ENCODE measurements at regions not wholly inside any gene's neighbourhood (a gene's known extent, or its start where the extent isn't known, plus 50 kb on each side); places are given as distances from the start of the nearest gene placed in this dataset.

- TF ChIP-seq CTCF (IDR thresholded peaks at IDR 0.05; ENCODE audit: insufficient read depth, low read depth, low read length, missing control alignments), result no peak
- H3K4me3 ChIP-seq (ENCODE audit: low read length), result no peak overlapping the region
Measured at GRCh38 chr6:84371681-84372080, 144.2 kb upstream of the CEP162 start.

GRCh38 chr6:84362193-84362821 is 134.9 kb upstream of the CEP162 start:
- TF ChIP-seq CTCF (IDR thresholded peaks at IDR 0.05; ENCODE audit: insufficient read depth, low read depth, low read length, missing control alignments), result no peak
- no peak for DNase-seq (ENCODE audit: low read depth)
- H3K4me3 ChIP-seq (ENCODE audit: low read length), result no peak overlapping the region

More at GRCh38 chr6:84371681-84372080, 144.2 kb upstream of the CEP162 start:
- no peak for DNase-seq (ENCODE audit: low read depth)

- TF ChIP-seq CTCF (IDR thresholded peaks at IDR 0.05; ENCODE audit: insufficient read depth, low read depth, low read length, missing control alignments), result no peak
- no peak for DNase-seq (ENCODE audit: low read depth)
- no peak overlapping the region for H3K4me3 ChIP-seq (ENCODE audit: low read length)
Measured at GRCh38 chr6:84361372-84362192, 134.1 kb upstream of the CEP162 start.

- DNase-seq (ENCODE audit: low read depth), result no peak
- no peak overlapping the region for H3K4me3 ChIP-seq (ENCODE audit: low read length)
- no peak for TF ChIP-seq CTCF (IDR thresholded peaks at IDR 0.05; ENCODE audit: insufficient read depth, low read depth, low read length, missing control alignments)
Measured at GRCh38 chr6:84360039-84360438, 132.6 kb upstream of the CEP162 start.

GRCh38 chr6:84358581-84358980 is 131.1 kb upstream of the CEP162 start:
- no peak for DNase-seq (ENCODE audit: low read depth)
- TF ChIP-seq CTCF (IDR thresholded peaks at IDR 0.05; ENCODE audit: insufficient read depth, low read depth, low read length, missing control alignments), result no peak
- no peak overlapping the region for H3K4me3 ChIP-seq (ENCODE audit: low read length)

- H3K4me3 ChIP-seq (ENCODE audit: low read length), result no peak overlapping the region
- no peak for TF ChIP-seq CTCF (IDR thresholded peaks at IDR 0.05; ENCODE audit: insufficient read depth, low read depth, low read length, missing control alignments)
- DNase-seq (ENCODE audit: low read depth), result no peak
Measured at GRCh38 chr6:84357631-84358030, 130.2 kb upstream of the CEP162 start.
